CD4-positive, alpha-beta T cell (primary cell): ENCODE measurements at regions not wholly inside any gene's neighbourhood (a gene's known extent, or its start where the extent isn't known, plus 50 kb on each side); places are given as distances from the start of the nearest gene placed in this dataset.

Experiments
- ATAC-seq: fragments of 200-7000 bp; cut with Tn5 transposase; one replicate; pipeline ENCODE4 v1.10.0; 2022; ENCODE audit warnings: mild to moderate bottlenecking; ENCODE audit not compliant: poor library complexity
- CTCF ChIA-PET: fragments of 350-600 bp; sonication (Branson Sonifier 250); formaldehyde crosslinking; loops from one replicate; lab custom pipeline; 2021; ENCODE audit warnings: antibody characterized with exemption, inconsistent platforms; lab: Charles Lee
- POLR2A ChIA-PET: fragments of 350-600 bp; sonication (Branson Sonifier 250); formaldehyde crosslinking; loops from one replicate; lab custom pipeline; 2021; ENCODE audit warnings: antibody characterized with exemption, inconsistent platforms; lab: Charles Lee
- DNase-seq, 14 experiments: peaks; one replicate each; pipeline ENCODE4 v3.0.0-alpha.2; 2013 to 2020; ENCODE audit warnings: mixed read lengths in 2 of 14
- H3K27ac ChIP-seq, 2 donors: one replicate each; pipeline versions ENCODE4 v1.5.1 to v1.7.0; 2013; ENCODE audit warnings: low read length in 2 of 2, low read depth in 1 of 2, mild to moderate bottlenecking in 1 of 2
- H3K27me3 ChIP-seq, 2 experiments: 1 replicate in 1 of 2; 2 replicates in 1 of 2; pipeline versions ENCODE4 v1.6.1 to v1.7.0; 2013; ENCODE audit warnings: low read length in 2 of 2, control low read depth in 1 of 2, mild to moderate bottlenecking in 1 of 2, moderate library complexity in 1 of 2; ENCODE audit not compliant: insufficient read depth in 2 of 2, control insufficient read depth in 1 of 2
- H3K36me3 ChIP-seq: one replicate; pipeline ENCODE4 v1.6.1; 2013; ENCODE audit warnings: low read length, control low read depth; ENCODE audit not compliant: insufficient read depth
- H3K4me1 ChIP-seq: one replicate; pipeline ENCODE4 v1.6.1; 2013; ENCODE audit warnings: low read length, control low read depth; ENCODE audit not compliant: insufficient read depth
- H3K4me3 ChIP-seq: one replicate; pipeline ENCODE4 v1.5.1; 2013; ENCODE audit warnings: mild to moderate bottlenecking, low read length, moderate library complexity
- H3K9me3 ChIP-seq, 2 experiments: 1 replicate in 1 of 2; 2 replicates in 1 of 2; pipeline versions ENCODE4 v1.6.1 to v1.7.0; 2013; ENCODE audit warnings: low read length in 2 of 2, mild to moderate bottlenecking in 2 of 2, control low read depth in 1 of 2, moderate library complexity in 1 of 2; ENCODE audit not compliant: control insufficient read depth in 1 of 2, insufficient read depth in 1 of 2
- H3K27ac Mint-ChIP-seq: one replicate; pipeline ENCODE4 v1.8.0; 2020; ENCODE audit warnings: mixed read lengths
- H3K27me3 Mint-ChIP-seq: one replicate; pipeline ENCODE4 v1.8.0; 2021; ENCODE audit warnings: mixed read lengths
- H3K36me3 Mint-ChIP-seq: one replicate; pipeline ENCODE4 v1.8.0; 2021; ENCODE audit warnings: low read depth, mixed read lengths
- H3K4me1 Mint-ChIP-seq: one replicate; pipeline ENCODE4 v1.8.0; 2021; ENCODE audit warnings: low read depth, mixed read lengths
- H3K4me3 Mint-ChIP-seq: one replicate; pipeline ENCODE4 v1.8.0; 2020; ENCODE audit warnings: mild to moderate bottlenecking, mixed read lengths
- H3K9me3 Mint-ChIP-seq: one replicate; pipeline ENCODE4 v1.8.0; 2020; ENCODE audit warnings: mixed read lengths
- CTCF ChIP-seq: fragments of 200-600 bp; IDR thresholded peaks from one replicate; pipeline ENCODE4 v1.8.0; 2022; ENCODE audit warnings: antibody characterized with exemption, mild to moderate bottlenecking
- intact Hi-C, 2 experiments: fragments of 100-400 bp; cut with DNase I in 1 of 2; cut with micrococcal nuclease in 1 of 2; formaldehyde crosslinking; loops; one replicate each; pipeline versions ENCODE4 v1.15.1 to v1.9.0; 2023 to 2025; cut with DNase I, micrococcal nuclease

GRCh38 chr18:56374007-56374655 lies 264.3 kb downstream of the TXNL1 start:
- H3K27ac Mint-ChIP-seq = no peak overlapping the region

GRCh38 chr18:56373601-56374000 lies 264.8 kb downstream of the TXNL1 start:
- H3K27me3 Mint-ChIP-seq = peaks cover 4% of the 10 kb centered on the region
- H3K27ac Mint-ChIP-seq = no peak overlapping the region
- DNase-seq (no peak), ATAC-seq (no peak)
- H3K36me3 Mint-ChIP-seq = no peaks in the 10 kb centered on the region
- H3K9me3 Mint-ChIP-seq = no peaks in the 10 kb centered on the region
- POLR2A ChIA-PET = no interaction called here
- CTCF ChIA-PET = no interaction called here
- no peak overlapping the region for H3K4me3 ChIP-seq
- H3K9me3 ChIP-seq = no peaks in the 10 kb centered on the region
- intact Hi-C loops = no loop called here
- H3K4me3 Mint-ChIP-seq = no peak overlapping the region
- H3K4me1 ChIP-seq = no peaks in the 10 kb centered on the region
- no peaks in the 10 kb centered on the region for H3K36me3 ChIP-seq
- no peaks in the 10 kb centered on the region for H3K4me1 Mint-ChIP-seq
- no peaks in the 10 kb centered on the region for H3K27me3 ChIP-seq
- no peak for TF ChIP-seq CTCF
- no peak overlapping the region for H3K27ac ChIP-seq

More at GRCh38 chr18:56374007-56374655, 264.3 kb downstream of the TXNL1 start:
- TF ChIP-seq CTCF = no peak
- no peaks in the 10 kb centered on the region for H3K9me3 ChIP-seq
- H3K4me3 ChIP-seq = no peak overlapping the region
- ChIA-PET POLR2A (no interaction called here), CTCF (no interaction called here)
- intact Hi-C loops = no loop called here
- Mint-ChIP-seq H3K4me3 (no peak overlapping the region), H3K27me3 (peaks cover 4% of the 10 kb centered on the region), H3K9me3 (no peaks in the 10 kb centered on the region), H3K4me1 (no peaks in the 10 kb centered on the region), H3K36me3 (no peaks in the 10 kb centered on the region)
- H3K27me3 ChIP-seq = no peaks in the 10 kb centered on the region
- H3K27ac ChIP-seq = no peak overlapping the region
- ATAC-seq (no peak), DNase-seq (no peak)
- H3K36me3 ChIP-seq = no peaks in the 10 kb centered on the region
- no peaks in the 10 kb centered on the region for H3K4me1 ChIP-seq

GRCh38 chr18:56368066-56368465 lies 270.3 kb downstream of the TXNL1 start:
- no peak for TF ChIP-seq CTCF
- intact Hi-C loops = no loop called here
- POLR2A ChIA-PET = no interaction called here
- Mint-ChIP-seq H3K9me3 (no peaks in the 10 kb centered on the region), H3K4me3 (no peak overlapping the region), H3K36me3 (no peaks in the 10 kb centered on the region), H3K27ac (no peak overlapping the region), H3K27me3 (no peaks in the 10 kb centered on the region), H3K4me1 (no peaks in the 10 kb centered on the region)
- Histone ChIP-seq H3K4me1 (no peaks in the 10 kb centered on the region), H3K9me3 (peaks cover 0 to 4% of the 10 kb centered on the region in 2 experiments), H3K27ac (no peak overlapping the region), H3K4me3 (no peak overlapping the region), H3K27me3 (no peaks in the 10 kb centered on the region), H3K36me3 (no peaks in the 10 kb centered on the region)
- DNase-seq (no peak), ATAC-seq (no peak)
- CTCF ChIA-PET = no interaction called here
